H1 (cell line): ENCODE measurements at regions not wholly inside any gene's neighbourhood (a gene's known extent, or its start where the extent isn't known, plus 50 kb on each side); places are given as distances from the start of the nearest gene placed in this dataset.

ENCODE experiments used
- BRCA1 ChIP-seq: IDR thresholded peaks from 2 replicates; pipeline ENCODE4 v1.6.1; 2012; ENCODE audit warnings: low read depth, low read length, improper control_type of control experiment
- CTCF ChIP-seq, 3 experiments: IDR thresholded peaks; 1 replicate in 2 of 3; 2 replicates in 1 of 3; pipeline versions ENCODE4 v1.5.1 to v1.6.1; 2011; ENCODE audit warnings: low read length in 3 of 3, mild to moderate bottlenecking in 3 of 3, inconsistent platforms in 2 of 3, low read depth in 1 of 3, moderate library complexity in 1 of 3; ENCODE audit not compliant: insufficient read depth in 1 of 3; ENCODE audit errors: control extremely low read depth in 1 of 3
- EP300 ChIP-seq, 2 experiments: IDR thresholded peaks; 1 replicate in 1 of 2; 2 replicates in 1 of 2; pipeline ENCODE4 v1.6.1; 2011 to 2012; ENCODE audit warnings: low read depth in 2 of 2, low read length in 2 of 2, mild to moderate bottlenecking in 2 of 2, borderline replicate concordance in 1 of 2, inconsistent platforms in 1 of 2, moderate library complexity in 1 of 2
- EZH2 ChIP-seq: fragments of 200-600 bp; sonication (generic); IDR thresholded peaks from 2 replicates; pipeline ENCODE4 v1.7.1; 2012; ENCODE audit warnings: low read depth, mild to moderate bottlenecking, moderate library complexity, low read length, inconsistent platforms; ENCODE audit not compliant: severe bottlenecking
- GTF2F1 ChIP-seq: IDR thresholded peaks from 2 replicates; pipeline ENCODE4 v1.6.1; 2012; ENCODE audit warnings: low read depth, low read length, improper control_type of control experiment, borderline replicate concordance
- MAX ChIP-seq: IDR thresholded peaks from 2 replicates; pipeline ENCODE4 v1.6.1; 2012; ENCODE audit warnings: inconsistent platforms
- POLR2A ChIP-seq, 2 experiments: IDR thresholded peaks; 1 replicate in 1 of 2; 2 replicates in 1 of 2; pipeline ENCODE4 v1.6.1; 2011; ENCODE audit warnings: low read depth in 2 of 2, low read length in 2 of 2, mild to moderate bottlenecking in 2 of 2; ENCODE audit errors: control extremely low read depth in 1 of 2
- SP1 ChIP-seq: IDR thresholded peaks from 2 replicates; pipeline ENCODE4 v1.6.1; 2011; ENCODE audit warnings: low read depth, low read length
- ZNF274 ChIP-seq: IDR thresholded peaks from 2 replicates; pipeline ENCODE4 v1.7.0; 2012; ENCODE audit warnings: low read length, borderline replicate concordance; ENCODE audit errors: extremely low read depth

- TF ChIP-seq ZNF274 (no peak), CTCF (IDR thresholded peaks at IDR 0.05; ENCODE audit: control extremely low read depth in 1 of 3, insufficient read depth in 1 of 3, low read depth in 1 of 3, low read length in 3 of 3) (no peak), EP300 (IDR thresholded peaks at IDR 0.05; ENCODE audit: borderline replicate concordance in 1 of 2, low read depth in 2 of 2, low read length in 2 of 2) (no peak), MAX (no peak), GTF2F1 (no peak), SP1 (no peak), EZH2 (no peak), BRCA1 (no peak), POLR2A (IDR thresholded peaks at IDR 0.05; ENCODE audit: control extremely low read depth in 1 of 2, low read depth in 2 of 2, low read length in 2 of 2) (no peak)
These were observed 393.9 kb downstream of the NXPH1 start for GRCh38 chr7:8827329-8827728.
